AG10803 (cell line): ENCODE measurements at regions not wholly inside any gene's neighbourhood (a gene's known extent, or its start where the extent isn't known, plus 50 kb on each side); places are given as distances from the start of the nearest gene placed in this dataset.

Source experiments
- DNase-seq: peaks from one replicate; pipeline ENCODE4 v3.0.0; 2010; ENCODE audit warnings: low read depth
- H3K4me3 ChIP-seq: 2 replicates; pipeline ENCODE4 v1.5.1; 2011; ENCODE audit warnings: mild to moderate bottlenecking, low read length, control low read depth
- CTCF ChIP-seq: conservative IDR thresholded peaks from 2 replicates; pipeline ENCODE4 v1.5.1; 2011; ENCODE audit warnings: mild to moderate bottlenecking, low read length, control low read depth, inconsistent platforms

- DNase-seq = no peak
Observed at GRCh38 chr16:65832679-65833078, 533.8 kb upstream of the CDH5 start.

GRCh38 chr16:65831903-65832666 lies 534.4 kb upstream of the CDH5 start:
- DNase-seq = no peak
- no peak for TF ChIP-seq CTCF
- no peak overlapping the region for H3K4me3 ChIP-seq

More at GRCh38 chr16:65832679-65833078, 533.8 kb upstream of the CDH5 start:
- TF ChIP-seq CTCF = no peak
- no peak overlapping the region for H3K4me3 ChIP-seq

GRCh38 chr16:65829076-65829475 lies 537.4 kb upstream of the CDH5 start:
- no peak for DNase-seq
- no peak for TF ChIP-seq CTCF
- no peak overlapping the region for H3K4me3 ChIP-seq

GRCh38 chr16:65828296-65828695 lies 538.2 kb upstream of the CDH5 start:
- H3K4me3 ChIP-seq = no peak overlapping the region
- no peak for DNase-seq
- TF ChIP-seq CTCF = no peak

GRCh38 chr16:65827231-65827630 lies 539.3 kb upstream of the CDH5 start:
- no peak overlapping the region for H3K4me3 ChIP-seq
- no peak for DNase-seq
- no peak for TF ChIP-seq CTCF

- DNase-seq = no peak
- no peak overlapping the region for H3K4me3 ChIP-seq
- no peak for TF ChIP-seq CTCF
Observed at GRCh38 chr16:65825191-65825856, 541.2 kb upstream of the CDH5 start.

GRCh38 chr16:65822148-65822547 lies 544.3 kb upstream of the CDH5 start:
- TF ChIP-seq CTCF = no peak
- DNase-seq = no peak
- H3K4me3 ChIP-seq = no peak overlapping the region
